GM12892 (cell line): ENCODE measurements at regions not wholly inside any gene's neighbourhood (a gene's known extent, or its start where the extent isn't known, plus 50 kb on each side); places are given as distances from the start of the nearest gene placed in this dataset.

Source experiments
- POLR2A ChIP-seq: IDR thresholded peaks from 2 replicates; pipeline ENCODE4 v1.6.1; 2011; ENCODE audit warnings: low read depth, low read length, control low read depth
- TAF1 ChIP-seq: IDR thresholded peaks from 2 replicates; pipeline ENCODE4 v1.6.1; 2011; ENCODE audit warnings: low read depth, mild to moderate bottlenecking, control low read depth, low read length, borderline replicate concordance

DNA sequence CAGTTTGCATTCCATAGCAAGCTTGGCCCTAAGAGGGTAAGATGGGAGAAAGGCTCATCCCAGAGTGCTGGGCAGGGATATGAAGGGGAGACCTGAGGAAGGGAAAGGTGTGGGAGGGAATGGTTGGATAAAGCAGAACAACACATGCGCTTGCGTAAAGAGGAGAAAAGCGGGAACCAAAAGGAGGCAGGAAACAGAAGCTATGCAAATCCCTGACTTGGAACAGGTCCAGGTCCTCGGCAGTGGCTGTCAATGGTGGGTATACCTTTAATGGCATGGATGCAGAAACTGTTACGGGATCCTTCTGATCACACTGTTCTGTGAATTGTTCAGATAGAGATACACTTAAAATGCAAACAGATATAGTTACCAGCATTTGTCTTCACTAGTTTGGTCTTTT, 455.6 kb downstream of the SIPA1L2 start:
- TF ChIP-seq POLR2A, result no peak
- TF ChIP-seq TAF1, result no peak
